Inferior parietal cortex (tissue), 1 donor: ENCODE measurements at regions not wholly inside any gene's neighbourhood (a gene's known extent, or its start where the extent isn't known, plus 50 kb on each side); places are given as distances from the start of the nearest gene placed in this dataset.

ENCODE experiments used
- DNase-seq: peaks from one replicate; pipeline ENCODE4 v3.0.0-alpha.2; 2016; ENCODE audit errors: extremely low spot score

DNA sequence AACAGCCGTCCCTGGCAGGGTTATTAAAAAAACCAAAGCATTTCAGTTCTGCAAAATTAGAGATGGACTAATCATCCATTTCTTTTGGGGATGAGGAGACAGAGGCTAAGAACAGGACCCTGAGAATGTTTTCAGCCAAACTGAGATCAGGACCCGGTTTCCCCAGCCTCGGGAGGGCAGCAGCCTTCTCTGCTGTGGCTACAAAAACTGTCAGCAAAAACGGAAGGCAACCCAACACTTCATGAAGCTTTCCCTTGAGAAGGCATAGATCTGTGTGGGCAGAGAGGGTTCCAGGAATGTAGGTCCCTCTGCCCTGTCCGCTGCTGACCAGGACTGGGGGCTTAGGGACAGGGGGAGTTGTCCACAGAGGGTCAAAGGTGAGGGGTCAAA is 313.5 kb downstream of the TCERG1L start:
- DNase-seq: no peak

DNA sequence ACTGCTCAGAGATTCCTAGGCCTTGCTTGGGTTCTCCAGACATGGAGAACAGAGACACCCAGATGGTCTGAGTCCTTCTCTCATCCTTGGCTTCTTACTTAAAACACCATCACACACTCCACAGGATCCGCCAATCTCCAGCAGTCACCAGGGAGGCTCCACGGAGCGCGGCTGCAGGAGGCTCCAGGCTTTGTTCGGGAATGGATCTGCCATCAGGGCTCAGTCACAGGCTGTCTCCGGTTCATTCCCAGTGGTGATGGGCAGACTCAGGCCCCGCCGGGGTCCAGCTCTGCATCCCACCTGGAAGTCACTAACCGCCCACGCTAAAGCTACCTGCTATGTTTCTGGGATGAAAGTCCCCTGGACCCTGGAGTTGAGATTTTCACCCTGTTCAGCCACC is 312.9 kb downstream of the TCERG1L start:
- no peak for DNase-seq

- no peak for DNase-seq
Observed at GRCh38 chr10:130999376-131000202, 311.9 kb downstream of the TCERG1L start.

GRCh38 chr10:131000244-131000643 is 311.3 kb downstream of the TCERG1L start:
- no peak for DNase-seq

GRCh38 chr10:131000743-131001142 is 310.8 kb downstream of the TCERG1L start:
- DNase-seq: no peak

DNA sequence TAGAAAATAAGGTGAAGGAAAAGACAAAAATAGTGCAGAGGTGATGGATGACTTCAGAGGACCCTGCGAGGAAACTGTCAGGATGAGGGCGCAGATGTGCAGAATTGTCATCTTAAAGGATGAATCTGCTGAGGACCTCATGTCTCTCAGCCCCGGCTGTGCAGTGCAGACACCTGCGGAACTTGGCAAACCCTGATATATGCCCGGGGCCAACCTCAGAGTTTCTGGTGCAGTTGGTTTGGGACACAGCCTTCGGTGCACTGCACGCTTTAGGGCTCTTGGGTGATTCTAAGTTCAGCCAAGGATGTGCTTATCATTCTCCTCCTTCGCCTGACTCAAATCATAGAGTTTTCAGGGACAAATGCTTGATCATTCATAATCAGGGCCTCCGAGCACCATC is 310.1 kb downstream of the TCERG1L start:
- DNase-seq: no peak

DNA sequence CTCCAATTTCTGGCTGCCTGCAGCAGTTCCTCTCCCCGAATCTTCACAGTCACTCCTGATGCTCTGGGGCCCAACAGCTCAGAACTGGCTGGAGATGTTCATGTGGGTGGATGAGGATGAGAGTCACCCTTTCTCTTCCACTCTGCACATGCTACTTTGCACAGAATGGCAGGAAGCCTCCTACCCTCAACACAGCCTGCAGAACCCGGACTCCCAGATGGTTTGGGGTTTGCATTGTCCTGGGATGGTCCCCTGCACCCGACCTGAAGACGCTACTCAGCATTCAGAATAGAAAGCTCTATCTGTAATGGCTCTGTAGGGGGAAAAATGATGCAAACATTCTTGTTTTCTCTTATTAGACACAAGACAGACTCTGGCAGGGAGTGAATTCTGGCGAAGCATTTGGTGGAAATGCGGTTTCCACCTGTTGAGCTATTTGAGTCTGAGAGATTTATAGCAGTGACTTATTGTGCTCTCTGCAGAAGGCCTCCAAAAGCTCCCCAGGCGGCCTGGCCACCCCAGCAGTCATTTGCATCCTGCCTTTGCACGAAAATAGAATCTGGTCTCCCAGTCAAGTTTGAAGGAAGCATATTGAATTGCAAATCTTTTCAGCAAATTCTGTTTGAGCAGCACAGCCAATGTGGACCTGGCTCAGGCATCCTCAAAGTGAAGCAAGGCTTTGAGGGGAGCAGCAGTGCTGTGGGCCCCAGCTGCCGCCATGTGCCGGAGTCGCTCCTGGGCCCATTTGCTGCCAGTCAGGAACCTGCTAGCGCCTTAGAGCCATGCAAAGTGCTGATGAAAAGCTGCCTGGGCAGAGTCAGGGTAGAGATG is 309.3 kb downstream of the TCERG1L start:
- DNase-seq: no peak

DNA sequence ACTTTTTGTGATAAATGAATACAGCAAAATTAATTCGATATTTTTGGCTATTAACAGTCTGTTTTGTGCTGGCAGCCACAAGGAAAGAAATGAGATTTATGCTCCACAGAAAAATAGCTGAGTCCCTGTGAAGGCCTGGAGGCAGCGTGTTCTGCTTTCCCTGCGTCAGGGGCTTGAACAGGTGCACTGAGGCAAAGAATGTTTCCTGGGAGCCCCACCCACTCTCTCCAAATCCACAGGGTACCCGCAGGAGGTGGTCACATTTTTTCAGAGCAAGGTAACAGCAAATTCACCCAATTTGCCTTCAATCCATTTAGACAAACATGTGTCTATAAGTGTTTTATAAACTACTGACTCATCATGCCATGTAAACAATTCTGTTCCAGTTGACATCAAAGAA is 308.1 kb downstream of the TCERG1L start:
- no peak for DNase-seq

DNA sequence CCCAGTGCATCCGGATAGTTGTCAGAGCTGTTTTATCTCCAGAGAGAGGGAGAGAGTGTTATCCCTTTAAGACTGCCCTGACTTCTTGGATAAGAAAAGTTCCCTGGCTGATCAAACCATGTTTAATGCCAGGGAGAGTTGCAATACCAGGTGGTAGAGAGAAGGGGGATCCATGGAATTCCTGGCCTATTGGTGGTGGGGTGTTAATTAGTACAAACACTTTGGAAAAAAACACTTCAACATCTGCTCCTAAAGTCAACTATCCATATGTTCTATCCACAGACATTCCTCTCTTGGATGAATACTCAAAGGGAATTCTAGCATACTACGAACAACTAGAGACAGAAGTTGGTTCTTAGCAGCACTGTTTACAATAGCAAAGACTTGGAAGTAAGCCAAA is 307.2 kb downstream of the TCERG1L start:
- DNase-seq: no peak

DNA sequence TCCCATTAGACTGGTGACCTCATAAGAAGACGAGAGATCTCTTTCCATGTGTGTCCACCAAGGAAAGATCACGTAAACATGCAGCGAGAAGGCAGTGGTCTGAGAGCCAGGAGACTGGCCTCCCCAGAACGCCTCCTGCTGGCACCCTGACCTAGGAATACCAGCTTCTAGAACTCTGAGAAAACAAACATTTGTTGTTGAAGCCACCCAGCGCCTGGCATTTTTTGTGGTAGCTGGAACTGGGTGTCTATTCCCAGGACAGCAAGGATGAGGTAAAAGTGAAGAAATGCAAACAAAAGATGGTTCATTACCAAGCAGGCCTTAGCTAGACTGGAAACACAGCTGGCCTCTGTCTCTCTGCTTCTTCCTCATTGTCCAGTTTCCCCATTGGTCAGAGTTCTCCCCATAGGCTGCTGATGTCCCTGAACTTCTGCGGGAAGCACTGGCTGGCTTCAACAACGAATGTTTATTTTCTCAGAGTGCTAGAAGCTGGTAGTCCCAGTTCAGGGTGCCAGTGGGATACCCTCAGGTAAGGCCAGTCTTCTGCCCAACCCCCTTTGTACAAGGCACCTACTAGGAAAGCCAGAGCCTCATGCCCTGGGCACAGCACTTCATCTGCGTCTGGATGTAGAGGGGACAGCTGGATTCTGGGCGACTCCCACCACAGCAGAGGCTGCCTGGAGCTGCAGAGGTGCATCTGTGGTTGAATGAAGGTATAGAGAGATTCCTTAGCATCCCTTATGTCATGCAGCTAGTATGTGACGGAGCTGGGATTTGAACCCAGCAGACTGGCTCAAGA is 304.9 kb downstream of the TCERG1L start:
- no peak for DNase-seq

GRCh38 chr10:131009791-131010190 is 301.7 kb downstream of the TCERG1L start:
- DNase-seq: no peak

DNA sequence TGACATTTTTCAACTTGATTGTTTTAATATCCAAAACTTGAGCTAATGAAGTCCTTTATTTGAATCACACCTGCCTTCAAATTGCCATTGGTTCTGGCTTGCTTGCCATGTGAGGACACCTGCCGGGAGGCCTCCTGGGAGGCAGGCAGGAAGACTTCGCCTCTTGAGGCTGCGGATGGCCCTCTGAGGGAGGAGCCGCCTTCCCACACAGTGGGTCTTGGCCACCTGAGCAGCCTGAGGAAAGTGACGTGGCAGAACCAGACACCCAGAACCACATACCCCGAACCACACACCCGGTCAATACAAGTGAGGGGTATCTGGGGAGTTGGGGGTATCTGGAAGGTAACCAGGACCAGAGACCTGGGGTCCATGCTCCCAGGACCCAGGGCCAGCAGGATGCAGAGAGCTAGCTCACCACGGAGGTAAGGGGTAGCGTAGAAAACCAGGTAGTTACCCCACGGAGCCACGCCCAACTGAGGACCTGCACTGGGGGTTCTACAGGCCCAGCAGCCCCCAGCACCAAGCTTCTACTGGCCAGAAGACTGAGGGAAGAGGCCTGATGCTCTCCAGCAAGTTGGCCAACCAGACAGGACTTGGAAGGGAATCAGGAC is 300.5 kb downstream of the TCERG1L start:
- no peak for DNase-seq

DNA sequence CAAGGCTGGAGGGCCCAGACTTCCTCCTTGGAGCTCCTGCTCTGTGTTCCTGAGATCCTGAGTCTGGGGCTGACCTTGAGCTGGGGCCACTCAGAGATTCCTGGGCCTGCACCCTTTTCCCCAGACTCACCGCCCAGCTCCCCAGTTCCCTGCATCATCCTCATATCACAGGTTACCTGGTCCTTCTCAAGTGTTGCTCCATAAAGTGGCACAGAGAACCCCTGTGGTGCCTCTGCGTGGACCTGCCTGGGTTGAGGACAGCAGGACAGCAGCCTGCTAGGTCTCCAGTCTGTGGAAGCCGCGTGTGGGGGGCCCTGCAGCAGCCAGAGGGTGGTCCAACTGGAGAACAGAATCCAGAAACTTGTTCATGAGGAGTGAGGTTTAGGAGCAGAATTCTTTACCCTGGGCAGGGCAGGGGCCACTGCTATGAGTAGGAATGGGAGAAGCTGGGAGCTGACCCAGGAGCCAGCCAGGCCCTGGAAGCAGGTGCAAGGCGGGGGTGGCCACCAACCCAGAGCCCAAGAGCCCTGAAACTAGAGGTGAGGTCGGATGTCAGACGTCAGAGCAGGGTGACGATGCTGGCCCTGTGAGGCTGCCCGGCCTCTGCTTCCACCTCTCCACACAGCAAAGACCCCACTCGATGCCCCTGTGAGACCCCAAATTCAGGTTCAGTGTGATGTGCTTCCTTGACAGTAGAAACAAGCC is 299.4 kb downstream of the TCERG1L start:
- no peak for DNase-seq

- no peak for DNase-seq
Observed at GRCh38 chr10:131012641-131012985, 298.9 kb downstream of the TCERG1L start.

- DNase-seq: no peak
Observed at GRCh38 chr10:131013281-131013912, 298.1 kb downstream of the TCERG1L start.

DNA sequence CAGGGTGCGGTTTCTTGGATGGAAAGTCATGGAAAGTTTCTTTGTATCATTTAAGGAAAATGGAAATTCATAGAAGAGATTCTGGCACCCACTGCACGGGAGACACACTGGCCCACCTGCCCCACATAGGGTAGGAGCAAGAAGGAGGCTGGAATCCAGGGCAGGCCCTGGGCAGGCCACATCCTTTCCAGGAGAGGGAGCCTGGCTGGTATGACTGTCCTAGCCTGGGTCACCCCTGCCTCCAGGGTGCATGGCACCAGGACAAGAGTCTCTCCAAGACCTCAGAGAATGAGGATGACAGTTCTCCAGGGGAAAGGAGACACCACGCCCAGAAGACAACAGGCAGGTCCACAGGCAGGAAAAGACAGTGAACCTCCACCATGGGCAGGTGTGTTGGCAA is 297.2 kb downstream of the TCERG1L start:
- DNase-seq: no peak

DNA sequence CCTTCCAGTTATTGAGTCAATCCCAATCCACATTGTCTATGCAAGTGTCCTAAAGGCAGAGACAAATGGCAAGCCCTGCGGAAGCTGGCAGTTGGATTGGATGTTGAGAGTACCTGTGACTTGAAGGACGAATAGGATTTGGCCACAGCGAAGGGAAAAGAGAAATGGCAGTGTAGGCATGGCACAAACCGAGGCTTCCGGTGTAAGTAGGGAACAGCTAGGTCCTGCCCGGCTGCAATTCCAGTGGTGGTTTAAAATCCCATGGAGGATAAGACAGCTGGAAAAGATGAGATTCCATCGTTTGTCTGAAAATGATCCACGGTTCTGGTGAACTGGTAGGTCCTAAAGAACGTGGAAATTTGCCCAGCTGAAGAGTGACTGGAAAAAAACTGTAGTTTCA is 296.2 kb downstream of the TCERG1L start:
- no peak for DNase-seq

- DNase-seq: no peak
Observed at GRCh38 chr10:131016556-131016955, 295.0 kb downstream of the TCERG1L start.

DNA sequence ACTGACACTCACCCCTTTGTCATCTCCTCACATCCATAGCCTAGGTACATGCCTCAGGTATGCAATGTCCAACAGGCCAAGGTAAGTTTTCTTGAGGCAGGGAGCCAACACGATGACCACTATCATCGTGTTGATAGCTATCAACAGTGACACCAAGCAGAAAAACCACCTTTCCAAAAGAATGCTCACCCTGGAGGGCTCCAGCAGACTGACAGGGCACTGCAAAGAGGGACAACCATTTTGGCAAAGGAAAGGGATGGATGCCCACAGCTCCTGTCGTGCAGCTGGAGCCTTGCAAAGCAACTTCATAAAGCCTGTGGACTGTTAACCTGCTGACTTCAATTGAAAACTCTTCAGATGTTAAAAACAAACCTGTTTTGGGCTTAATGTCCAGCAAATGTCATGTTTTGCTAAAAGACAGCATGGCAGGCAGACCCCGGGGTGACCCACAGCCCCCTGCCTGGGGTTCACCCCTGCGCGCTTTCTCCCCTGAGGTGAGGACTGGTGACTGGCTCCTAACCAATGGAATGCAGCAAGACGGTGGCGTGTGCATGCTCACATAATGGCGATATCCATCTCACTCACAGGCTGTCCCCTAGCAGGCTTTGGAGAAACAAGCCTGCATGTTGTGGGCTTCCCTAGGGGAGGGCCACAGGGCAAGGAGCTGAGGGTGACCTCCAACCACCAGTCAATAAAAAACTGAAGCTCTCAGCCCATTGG is 293.8 kb downstream of the TCERG1L start:
- no peak for DNase-seq

- DNase-seq: no peak
Observed at GRCh38 chr10:131018886-131019500, 292.5 kb downstream of the TCERG1L start.
